Breast epithelium (tissue), 3 donors: ENCODE measurements at regions not wholly inside any gene's neighbourhood (a gene's known extent, or its start where the extent isn't known, plus 50 kb on each side); places are given as distances from the start of the nearest gene placed in this dataset.
"Not testable (repeated sequence)": the region's sequence is repeated elsewhere in the genome, so short reads cannot be mapped to it uniquely, and the experiment has no call there.

ENCODE experiments used
- CTCF ChIP-seq, 3 donors: fragments of 450-650 bp; IDR thresholded peaks; one replicate each; pipeline ENCODE4 v1.5.1; 2016 to 2017; ENCODE audit warnings: antibody characterized with exemption in 3 of 3, mild to moderate bottlenecking in 3 of 3, moderate library complexity in 3 of 3
- POLR2AphosphoS5 ChIP-seq, 3 donors: sonication (generic); formaldehyde crosslinking; IDR thresholded peaks; one replicate each; pipeline ENCODE4 v1.6.1; 2017; ENCODE audit warnings: antibody characterized with exemption in 3 of 3

- TF ChIP-seq POLR2AphosphoS5, CTCF (IDR thresholded peaks at IDR 0.05): not testable (repeated sequence)
Measured at GRCh38 chr6:27194453-27194852, 53.0 kb upstream of the PRSS16 start.
